ENCODE measurements at regions not wholly inside any gene's neighbourhood (a gene's known extent, or its start where the extent isn't known, plus 50 kb on each side); places are given as distances from the start of the nearest gene placed in this dataset.
"Not testable (repeated sequence)": the region's sequence is repeated elsewhere in the genome, so short reads cannot be mapped to it uniquely, and the experiment has no call there.

DNA sequence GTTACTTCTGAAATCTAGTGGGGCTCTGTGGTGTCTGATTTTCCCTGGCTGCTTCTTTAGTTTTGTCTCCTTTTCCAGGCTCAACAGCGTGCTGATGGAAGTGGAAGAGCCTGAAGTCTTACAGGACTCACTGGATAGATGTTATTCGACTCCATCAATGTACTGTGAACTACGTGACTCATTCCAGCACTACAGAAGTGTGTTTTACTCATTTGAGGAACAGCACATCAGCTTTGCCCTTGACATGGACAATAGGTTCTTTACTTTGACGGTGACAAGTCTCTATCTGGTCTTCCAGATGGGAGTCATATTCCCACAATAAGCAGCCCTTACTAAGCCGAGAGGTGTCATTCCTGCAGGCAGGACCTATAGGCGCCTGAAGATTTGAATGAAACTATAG, 51.1 kb downstream of the NBPF8 start:
- not testable (repeated sequence) for H3K4me3 ChIP-seq (replicated peaks in 1 of 2; ENCODE audit: low read depth in 2 of 2, low read length in 2 of 2)
- DNase-seq (ENCODE audit: low read depth in 2 of 2): peak in 1 of 2 donors; percentile 5

GRCh38 chr1:120477663-120478062, 62.8 kb downstream of the NBPF8 start:
- DNase-seq (ENCODE audit: low read depth in 2 of 2): peak in 1 of 2 donors; percentile 37

GRCh38 chr1:120478400-120478799, 63.6 kb downstream of the NBPF8 start:
- not testable (repeated sequence) for DNase-seq (ENCODE audit: low read depth in 2 of 2); H3K4me3 ChIP-seq (replicated peaks in 1 of 2; ENCODE audit: low read depth in 2 of 2, low read length in 2 of 2)

More at GRCh38 chr1:120477663-120478062, 62.8 kb downstream of the NBPF8 start:
- not testable (repeated sequence) for H3K4me3 ChIP-seq (replicated peaks in 1 of 2; ENCODE audit: low read depth in 2 of 2, low read length in 2 of 2)

- H3K4me3 ChIP-seq (replicated peaks in 1 of 2; ENCODE audit: low read depth in 2 of 2, low read length in 2 of 2); DNase-seq (ENCODE audit: low read depth in 2 of 2): not testable (repeated sequence)
Measured at GRCh38 chr1:120487542-120487941, 72.7 kb downstream of the NBPF8 start.

DNA sequence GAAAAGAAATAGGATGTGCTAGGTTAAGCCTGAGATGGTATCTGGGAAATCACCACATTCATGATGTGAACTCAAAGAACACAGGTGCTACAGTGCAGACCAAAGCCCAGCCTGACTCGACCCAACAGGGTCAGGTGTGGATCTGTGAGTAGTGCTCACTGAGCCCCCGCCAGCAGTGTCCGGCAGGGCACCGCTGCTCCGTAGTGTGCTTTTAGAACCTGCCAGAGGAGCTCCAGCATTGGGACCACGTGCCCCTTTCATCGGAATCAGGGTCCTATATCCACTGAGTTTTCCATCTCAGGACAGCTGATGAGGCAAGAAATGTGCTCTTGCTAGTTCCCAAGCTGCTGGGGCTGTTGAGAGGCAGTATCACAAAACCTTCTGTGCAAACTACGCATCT, 74.4 kb downstream of the NBPF8 start:
- DNase-seq (ENCODE audit: low read depth in 2 of 2): not testable (repeated sequence)

GRCh38 chr1:120497145-120497544, 82.3 kb downstream of the NBPF8 start:
- H3K4me3 ChIP-seq (replicated peaks in 1 of 2; ENCODE audit: low read depth in 2 of 2, low read length in 2 of 2); DNase-seq (ENCODE audit: low read depth in 2 of 2): not testable (repeated sequence)

More for the DNA sequence above, 74.4 kb downstream of the NBPF8 start:
- not testable (repeated sequence) for H3K4me3 ChIP-seq (replicated peaks in 1 of 2; ENCODE audit: low read depth in 2 of 2, low read length in 2 of 2)

DNA sequence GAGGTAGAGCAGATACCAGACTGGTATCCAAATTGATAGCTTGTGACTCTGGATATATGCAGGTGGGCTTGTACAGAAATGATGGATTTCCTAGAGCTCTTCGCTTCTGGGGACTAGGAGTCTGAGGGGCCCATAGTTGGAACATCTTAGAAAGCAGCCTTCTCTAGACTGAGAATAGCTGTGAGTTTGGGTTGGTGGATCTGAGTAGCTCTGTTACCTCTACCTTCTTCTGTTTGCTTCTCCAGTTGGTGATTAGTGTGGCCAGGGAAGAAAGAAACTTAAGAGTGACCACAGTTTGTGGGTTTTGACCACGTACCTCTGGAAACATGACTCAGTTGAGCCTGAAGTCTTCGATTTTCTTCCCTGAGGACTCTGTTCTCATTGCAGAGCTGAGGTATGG, 88.4 kb downstream of the NBPF8 start:
- H3K4me3 ChIP-seq (replicated peaks in 1 of 2; ENCODE audit: low read depth in 2 of 2, low read length in 2 of 2); DNase-seq (ENCODE audit: low read depth in 2 of 2): not testable (repeated sequence)

- DNase-seq (ENCODE audit: low read depth in 2 of 2): not testable (repeated sequence)
Measured at GRCh38 chr1:120506352-120506751, 91.5 kb downstream of the NBPF8 start.

DNA sequence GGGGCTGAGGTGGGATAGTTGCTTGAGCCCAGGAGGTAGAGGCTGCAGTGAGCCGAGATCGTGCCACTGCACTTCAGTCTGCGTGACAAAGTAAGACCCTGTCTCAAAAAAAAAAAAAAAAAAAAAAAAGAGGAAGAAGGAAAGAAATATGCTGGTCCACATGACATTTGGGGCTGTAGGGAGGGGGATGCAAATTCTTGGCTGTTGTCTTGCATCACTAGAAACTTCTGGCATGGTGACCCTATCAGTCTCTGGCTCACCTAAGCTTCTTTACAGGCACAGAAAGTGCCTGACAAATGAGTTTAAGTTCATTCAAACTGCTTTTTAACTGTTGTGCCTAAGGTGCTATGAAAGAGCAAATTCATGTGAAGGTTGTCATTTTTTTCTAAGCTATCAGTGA, 93.5 kb downstream of the NBPF8 start:
- not testable (repeated sequence) for H3K4me3 ChIP-seq (replicated peaks in 1 of 2; ENCODE audit: low read depth in 2 of 2, low read length in 2 of 2); DNase-seq (ENCODE audit: low read depth in 2 of 2)

More at GRCh38 chr1:120506352-120506751, 91.5 kb downstream of the NBPF8 start:
- not testable (repeated sequence) for H3K4me3 ChIP-seq (replicated peaks in 1 of 2; ENCODE audit: low read depth in 2 of 2, low read length in 2 of 2)

DNA sequence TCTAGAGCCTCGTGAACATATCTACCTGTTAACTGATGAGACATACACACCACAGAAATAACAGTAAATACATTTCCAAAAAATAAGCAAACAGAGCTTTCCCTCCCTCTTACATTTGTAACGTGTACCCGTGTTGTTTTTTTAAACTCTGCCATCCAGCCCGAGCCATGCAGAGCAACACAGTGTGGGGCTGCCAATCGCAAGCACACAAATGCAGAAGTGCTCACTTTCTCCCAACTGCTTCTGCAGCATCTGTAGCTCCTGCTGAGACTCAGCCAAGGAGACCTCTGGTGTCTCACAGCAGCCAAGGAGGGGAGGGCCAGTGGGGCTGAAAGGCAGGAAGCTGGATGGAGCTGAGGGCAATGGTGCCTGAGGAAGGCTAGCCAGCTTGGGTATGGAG, 94.4 kb downstream of the NBPF8 start:
- H3K4me3 ChIP-seq (replicated peaks in 1 of 2; ENCODE audit: low read depth in 2 of 2, low read length in 2 of 2); DNase-seq (ENCODE audit: low read depth in 2 of 2): not testable (repeated sequence)

GRCh38 chr1:120513099-120513498, 98.3 kb downstream of the NBPF8 start:
- DNase-seq (ENCODE audit: low read depth in 2 of 2): not testable (repeated sequence)

GRCh38 chr1:120513531-120513930, 98.7 kb downstream of the NBPF8 start:
- not testable (repeated sequence) for DNase-seq (ENCODE audit: low read depth in 2 of 2); H3K4me3 ChIP-seq (replicated peaks in 1 of 2; ENCODE audit: low read depth in 2 of 2, low read length in 2 of 2)

More at GRCh38 chr1:120513099-120513498, 98.3 kb downstream of the NBPF8 start:
- not testable (repeated sequence) for H3K4me3 ChIP-seq (replicated peaks in 1 of 2; ENCODE audit: low read depth in 2 of 2, low read length in 2 of 2)

- DNase-seq (ENCODE audit: low read depth in 2 of 2); H3K4me3 ChIP-seq (replicated peaks in 1 of 2; ENCODE audit: low read depth in 2 of 2, low read length in 2 of 2): not testable (repeated sequence)
Measured at GRCh38 chr1:120519196-120519595, 104.4 kb downstream of the NBPF8 start.

GRCh38 chr1:120524416-120524815, 109.6 kb downstream of the NBPF8 start:
- H3K4me3 ChIP-seq (replicated peaks in 1 of 2; ENCODE audit: low read depth in 2 of 2, low read length in 2 of 2); DNase-seq (ENCODE audit: low read depth in 2 of 2): not testable (repeated sequence)

- DNase-seq (ENCODE audit: low read depth in 2 of 2); H3K4me3 ChIP-seq (replicated peaks in 1 of 2; ENCODE audit: low read depth in 2 of 2, low read length in 2 of 2): not testable (repeated sequence)
Measured at GRCh38 chr1:120525386-120525785, 110.6 kb downstream of the NBPF8 start.

DNA sequence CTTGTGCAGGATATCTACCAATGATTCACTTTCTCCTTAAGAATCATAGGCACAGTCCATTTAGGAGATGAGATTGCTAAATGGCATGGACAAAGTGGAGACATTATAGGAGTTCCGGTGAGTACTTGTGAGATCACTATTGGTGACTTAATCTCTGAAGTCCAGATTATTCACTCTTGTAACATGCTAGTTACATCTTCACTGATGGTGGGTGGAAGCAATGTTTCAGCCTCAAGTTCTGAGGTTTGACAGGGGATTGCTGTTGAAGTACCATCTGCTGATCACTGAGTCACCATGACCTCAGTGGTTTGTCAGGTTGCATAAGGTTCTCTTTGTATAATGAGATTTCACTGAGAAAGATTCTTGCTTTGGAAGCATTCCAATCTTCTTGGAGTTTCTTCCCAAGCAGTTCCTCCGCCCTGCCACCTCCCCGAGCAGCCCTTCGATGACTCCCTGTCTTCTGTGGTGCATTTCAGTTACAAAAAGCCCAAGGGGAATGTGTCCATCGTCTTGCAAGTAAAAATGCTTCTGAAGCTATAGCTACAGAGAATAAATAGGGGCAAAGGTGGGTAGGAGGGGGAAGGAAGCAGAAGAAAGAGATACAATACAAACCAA, 114.7 kb downstream of the NBPF8 start:
- not testable (repeated sequence) for H3K4me3 ChIP-seq (replicated peaks in 1 of 2; ENCODE audit: low read depth in 2 of 2, low read length in 2 of 2); DNase-seq (ENCODE audit: low read depth in 2 of 2)

DNA sequence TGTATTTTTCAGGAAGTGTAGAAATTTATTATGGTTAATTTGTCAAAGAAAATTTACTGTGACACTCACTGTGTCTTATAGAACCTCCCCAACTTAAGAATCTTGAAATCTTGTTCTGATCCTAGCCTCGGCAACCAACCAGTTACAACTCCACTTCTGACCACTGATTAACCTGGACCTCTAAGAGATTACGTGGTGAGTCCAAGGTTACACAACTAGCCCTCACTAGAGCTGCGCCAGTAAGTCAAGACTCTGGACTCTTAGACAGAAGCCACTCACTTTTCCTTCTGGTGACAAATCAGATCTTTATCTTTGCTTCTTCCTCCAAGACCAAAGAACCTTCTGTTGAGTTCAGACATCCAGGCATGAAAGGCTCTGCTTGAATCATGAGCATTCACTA, 116.6 kb downstream of the NBPF8 start:
- not testable (repeated sequence) for DNase-seq (ENCODE audit: low read depth in 2 of 2); H3K4me3 ChIP-seq (replicated peaks in 1 of 2; ENCODE audit: low read depth in 2 of 2, low read length in 2 of 2)

GRCh38 chr1:120534361-120535047, 119.7 kb downstream of the NBPF8 start:
- not testable (repeated sequence) for H3K4me3 ChIP-seq (replicated peaks in 1 of 2; ENCODE audit: low read depth in 2 of 2, low read length in 2 of 2)
- DNase-seq (ENCODE audit: low read depth in 2 of 2): peak in 1 of 2 donors; percentile 48

DNA sequence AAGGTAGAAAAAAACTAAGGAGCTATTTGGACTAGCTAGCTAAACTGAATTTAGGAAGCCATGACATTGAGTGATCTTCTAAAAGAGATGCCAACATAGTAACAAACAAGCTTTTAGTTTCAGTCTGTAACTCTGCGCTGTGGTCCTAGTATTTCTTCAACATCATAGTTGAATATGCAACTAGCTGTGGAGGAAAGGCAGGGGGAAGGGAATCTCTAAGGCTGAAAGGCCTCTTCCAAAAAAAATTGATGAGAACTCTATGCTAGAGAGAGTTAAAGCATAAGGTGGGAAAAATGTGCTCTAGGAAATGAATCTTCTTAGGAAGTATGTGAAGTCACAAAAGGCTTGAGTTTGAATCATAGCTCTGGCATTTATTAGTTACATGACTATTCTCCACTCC, 120.2 kb downstream of the NBPF8 start:
- peak; percentile 50 to 87 for DNase-seq (ENCODE audit: low read depth in 2 of 2)
- not testable (repeated sequence) for H3K4me3 ChIP-seq (replicated peaks in 1 of 2; ENCODE audit: low read depth in 2 of 2, low read length in 2 of 2)
